HCT116 (cell line): ENCODE measurements at regions not wholly inside any gene's neighbourhood (a gene's known extent, or its start where the extent isn't known, plus 50 kb on each side); places are given as distances from the start of the nearest gene placed in this dataset.

ENCODE experiments used
- ATAC-seq: fragments of 200-7000 bp; cut with Tn5 transposase; 2 replicates; pipeline ENCODE4 v1.9.1; 2020; ENCODE audit warnings: mild to moderate bottlenecking, moderate library complexity
- BruUV-seq: library from RNA; stranded (reverse); fragments of 400-500 nt; replicated peaks from 2 replicates; lab custom pipeline; 2021; lab: Mats Ljungman, UMichigan
- CTCF ChIA-PET: fragments of 300-600 bp; sonication (Branson Sonifier 250); formaldehyde crosslinking; loops from one replicate; lab custom pipeline; 2021; ENCODE audit warnings: antibody characterized with exemption; lab: Charles Lee
- POLR2A ChIA-PET: fragments of 300-600, 350-600 bp; sonication (Branson Sonifier 250); formaldehyde crosslinking; loops from one replicate; lab custom pipeline; 2021; ENCODE audit warnings: antibody characterized with exemption; lab: Charles Lee
- RAD21 ChIA-PET, 2 experiments: fragments of 300-600 bp; sonication (Branson Sonifier 250); formaldehyde crosslinking; loops; one replicate each; lab custom pipeline; 2023; ENCODE audit warnings: low total read pairs in 2 of 2; ENCODE audit not compliant: uncharacterized antibody in 2 of 2, unreplicated experiment in 2 of 2, low non-redundant PET in 1 of 2; lab: Charles Lee
- DNase-seq: peaks from one replicate; pipeline ENCODE4 v3.0.0-alpha.2; 2010; ENCODE audit warnings: low read depth, low spot score
- H2AFZ ChIP-seq: fragments of 200-600 bp; shearing (Covaris generic), sonication (generic); 2 replicates; pipeline ENCODE4 v1.6.1; 2017; ENCODE audit warnings: low read depth, mixed run types, mixed read lengths, antibody characterized with exemption, low read length; ENCODE audit not compliant: poor library complexity, severe bottlenecking
- H3K27ac ChIP-seq: 2 replicates; pipeline ENCODE4 v1.5.1; 2012; ENCODE audit warnings: low read depth, low read length
- H3K27me3 ChIP-seq: fragments of 200-600 bp; sonication (generic); 2 replicates; pipeline ENCODE4 v1.6.1; 2016; ENCODE audit warnings: mixed run types, low read length, mixed read lengths; ENCODE audit not compliant: insufficient read depth
- H3K36me3 ChIP-seq, 2 experiments: fragments of 200-500 bp in 1 of 2; fragments of 200-600 bp in 1 of 2; sonication (Bioruptor generic) in 1 of 2; sonication (generic) in 1 of 2; 2 replicates each; pipeline versions ENCODE4 v1.5.1 to v1.6.1; 2014 to 2016; ENCODE audit warnings: low read length in 2 of 2, inconsistent platforms in 1 of 2, mixed read lengths in 1 of 2, mixed run types in 1 of 2; ENCODE audit not compliant: insufficient read depth in 2 of 2, control insufficient read depth in 1 of 2
- H3K4me1 ChIP-seq, 2 experiments: fragments of 200-600 bp in 1 of 2; sonication (generic) in 1 of 2; 2 replicates each; pipeline versions ENCODE4 v1.5.1 to v1.6.1; 2012 to 2017; ENCODE audit warnings: low read length in 2 of 2, inconsistent platforms in 1 of 2, mild to moderate bottlenecking in 1 of 2, mixed read lengths in 1 of 2, mixed run types in 1 of 2, moderate library complexity in 1 of 2; ENCODE audit not compliant: insufficient read depth in 2 of 2, control insufficient read depth in 1 of 2
- H3K4me2 ChIP-seq: fragments of 200-600 bp; sonication (generic); 2 replicates; pipeline ENCODE4 v1.6.1; 2017; ENCODE audit warnings: mixed run types, low read length, mixed read lengths
- H3K4me3 ChIP-seq, 2 experiments: fragments of 200-600 bp in 1 of 2; sonication (generic) in 1 of 2; replicated peaks in 1 of 2; 2 replicates each; pipeline ENCODE4 v1.5.1; 2011 to 2016; ENCODE audit warnings: low read length in 2 of 2, control low read depth in 1 of 2, low read depth in 1 of 2, mild to moderate bottlenecking in 1 of 2, mixed read lengths in 1 of 2, mixed run types in 1 of 2
- H3K79me2 ChIP-seq: fragments of 200-600 bp; sonication (generic); 2 replicates; pipeline ENCODE4 v1.6.1; 2017; ENCODE audit warnings: mild to moderate bottlenecking, mixed run types, low read length, moderate library complexity, mixed read lengths; ENCODE audit not compliant: insufficient read depth
- H3K9ac ChIP-seq: fragments of 200-600 bp; sonication (generic); 2 replicates; pipeline ENCODE4 v1.6.1; 2016; ENCODE audit warnings: low read length, mixed read lengths
- H3K9me2 ChIP-seq: fragments of 200-600 bp; sonication (generic), shearing (Covaris generic); 2 replicates; pipeline ENCODE4 v1.6.1; 2017; ENCODE audit warnings: mixed run types, mild to moderate bottlenecking, moderate library complexity; ENCODE audit not compliant: insufficient read depth
- H3K9me3 ChIP-seq, 2 experiments: fragments of 200-500 bp in 1 of 2; fragments of 200-600 bp in 1 of 2; sonication (Bioruptor generic) in 1 of 2; sonication (generic) in 1 of 2; 2 replicates each; pipeline ENCODE4 v1.6.1; 2014 to 2017; ENCODE audit warnings: low read length in 2 of 2, mixed read lengths in 2 of 2, inconsistent platforms in 1 of 2, low read depth in 1 of 2, mild to moderate bottlenecking in 1 of 2, mixed run types in 1 of 2, moderate library complexity in 1 of 2; ENCODE audit not compliant: control insufficient read depth in 1 of 2, insufficient read depth in 1 of 2
- H4K20me1 ChIP-seq: fragments of 200-600 bp; sonication (generic), shearing (Covaris generic); 2 replicates; pipeline ENCODE4 v1.6.1; 2017; ENCODE audit warnings: mixed run types, mild to moderate bottlenecking, moderate library complexity; ENCODE audit not compliant: insufficient read depth
- ATF3 ChIP-seq: IDR thresholded peaks from 2 replicates; pipeline ENCODE4 v1.6.1; 2012
- EGR1 ChIP-seq: IDR thresholded peaks from 2 replicates; pipeline ENCODE4 v1.6.1; 2012; ENCODE audit warnings: low read depth
- MAX ChIP-seq: IDR thresholded peaks from 2 replicates; pipeline ENCODE4 v1.6.1; 2012
- POLR2A ChIP-seq: IDR thresholded peaks from 2 replicates; pipeline ENCODE4 v1.7.0; 2011; ENCODE audit warnings: borderline replicate concordance; ENCODE audit not compliant: insufficient read depth, insufficient read length; ENCODE audit errors: extremely low read depth
- YY1 ChIP-seq: IDR thresholded peaks from 2 replicates; pipeline ENCODE4 v1.6.1; 2011; ENCODE audit warnings: low read length, low read depth, moderate library complexity, mild to moderate bottlenecking; ENCODE audit not compliant: insufficient replicate concordance; ENCODE audit errors: extremely low read depth
- ZFX ChIP-seq: fragments of 450-650 bp; IDR thresholded peaks from 2 replicates; pipeline ENCODE4 v1.6.1; 2017
- intact Hi-C: fragments of 100-400 bp; cut with micrococcal nuclease; formaldehyde crosslinking; loops from 2 replicates; pipeline ENCODE4 v1.10.0; 2022

- H3K4me1 ChIP-seq: no peaks in the 10 kb centered on the region
- ChIA-PET CTCF (no interaction called here), RAD21 (no interaction called here), POLR2A (no interaction called here)
- H3K36me3 ChIP-seq: no peaks in the 10 kb centered on the region
- no peak for ATAC-seq
- no peak for TF ChIP-seq ATF3
- BruUV-seq: no TSS peak
- intact Hi-C loops: no loop called here
- H4K20me1 ChIP-seq: no peaks in the 10 kb centered on the region
- no peak overlapping the region for H3K27ac ChIP-seq
- no peak overlapping the region for H3K4me2 ChIP-seq
- no peak overlapping the region for H3K9ac ChIP-seq
- H2AFZ ChIP-seq: no peak overlapping the region
- DNase-seq: no peak
- H3K4me3 ChIP-seq: no peak overlapping the region
- no peaks in the 10 kb centered on the region for H3K9me2 ChIP-seq
- no peaks in the 10 kb centered on the region for H3K79me2 ChIP-seq
- no peaks in the 10 kb centered on the region for H3K9me3 ChIP-seq
- no peaks in the 10 kb centered on the region for H3K27me3 ChIP-seq
These were observed 195.6 kb downstream of the FSIP2 start for GRCh38 chr2:185934232-185934631.

GRCh38 chr2:185939858-185940257, 201.3 kb downstream of the FSIP2 start:
- TF ChIP-seq POLR2A: no peak
- no peak for TF ChIP-seq YY1
- TF ChIP-seq MAX: no peak
- no peak for TF ChIP-seq EGR1
- TF ChIP-seq ZFX: no peak
- intact Hi-C loops: no loop called here

More at GRCh38 chr2:185939858-185940257, 201.3 kb downstream of the FSIP2 start:
- Histone ChIP-seq H3K27me3 (no peaks in the 10 kb centered on the region), H3K9me2 (no peaks in the 10 kb centered on the region), H3K4me1 (no peaks in the 10 kb centered on the region), H3K4me2 (no peak overlapping the region), H3K9me3 (no peaks in the 10 kb centered on the region), H2AFZ (no peak overlapping the region), H3K79me2 (no peaks in the 10 kb centered on the region), H3K9ac (no peak overlapping the region), H3K4me3 (no peak overlapping the region), H3K27ac (no peak overlapping the region), H4K20me1 (no peaks in the 10 kb centered on the region), H3K36me3 (no peaks in the 10 kb centered on the region)
- DNase-seq (no peak), ATAC-seq (no peak)
- no TSS peak for BruUV-seq
- POLR2A ChIA-PET: no interaction called here
- RAD21 ChIA-PET: no interaction called here
- CTCF ChIA-PET: no interaction called here
